ENCODE measurements at regions not wholly inside any gene's neighbourhood (a gene's known extent, or its start where the extent isn't known, plus 50 kb on each side); places are given as distances from the start of the nearest gene placed in this dataset.

- ATAC-seq (no peak), DNase-seq (ENCODE audit: low spot score) (no peak)
- Mint-ChIP-seq H3K4me3 (no peak overlapping the region), H3K9me3 (no peaks in the 10 kb centered on the region), H3K27ac (no peak overlapping the region), H3K4me1 (0 out of 2 replicates have a peak, but pooled peaks cover 3% of the 10 kb centered on the region), H3K36me3 (no peaks in the 10 kb centered on the region), H3K27me3 (ENCODE audit: low read depth) (no peaks in the 10 kb centered on the region; the same call in 1 of the 2 replicates)
- no peak for TF ChIP-seq GABPB1 (CRISPR knock-in tag; IDR thresholded peaks at IDR 0.05)
- no peak for TF ChIP-seq KAT7 (CRISPR knock-in tag; IDR thresholded peaks at IDR 0.05; ENCODE audit: borderline replicate concordance)
- no peak for TF ChIP-seq E2F4 (CRISPR knock-in tag; IDR thresholded peaks at IDR 0.05; ENCODE audit: borderline replicate concordance, low read depth)
- TF ChIP-seq USF2 (CRISPR knock-in tag; IDR thresholded peaks at IDR 0.05): no peak
- no peak for TF ChIP-seq RORB (CRISPR knock-in tag; IDR thresholded peaks at IDR 0.05)
- no peak for TF ChIP-seq TEAD1 (CRISPR knock-in tag; IDR thresholded peaks at IDR 0.05)
- no peak for TF ChIP-seq ELF4 (CRISPR knock-in tag; IDR thresholded peaks at IDR 0.05; ENCODE audit: low read depth)
- TF ChIP-seq GRHL2 (CRISPR knock-in tag; IDR thresholded peaks at IDR 0.05; ENCODE audit: insufficient replicate concordance, severe bottlenecking): no peak
- no peak for TF ChIP-seq TEAD4 (CRISPR knock-in tag; IDR thresholded peaks at IDR 0.05)
- no peak for TF ChIP-seq ESRRA (CRISPR knock-in tag; IDR thresholded peaks at IDR 0.05; ENCODE audit: borderline replicate concordance)
- TF ChIP-seq ZNF317 (CRISPR knock-in tag; IDR thresholded peaks at IDR 0.05; ENCODE audit: borderline replicate concordance, low read depth): no peak
- CTCF ChIA-PET: no interaction called here
- POLR2A ChIA-PET: no interaction called here
Measured at GRCh38 chr18:44558767-44559166, 121.9 kb upstream of the SETBP1 start.

- no peaks in the 10 kb centered on the region for H3K9me3 Mint-ChIP-seq
- H3K27me3 Mint-ChIP-seq (ENCODE audit: low read depth): peaks cover 13% of the 10 kb centered on the region
- no peak for ATAC-seq
- DNase-seq (ENCODE audit: low spot score): no peak
- H3K4me3 Mint-ChIP-seq: no peak overlapping the region
- no peaks in the 10 kb centered on the region for H3K36me3 Mint-ChIP-seq
- CTCF ChIA-PET: no interaction called here
- H3K27ac Mint-ChIP-seq: no peak overlapping the region
- H3K4me1 Mint-ChIP-seq: peaks cover 16% of the 10 kb centered on the region
- POLR2A ChIA-PET: no interaction called here
- TF ChIP-seq E2F4 (CRISPR knock-in tag; IDR thresholded peaks at IDR 0.05; ENCODE audit: borderline replicate concordance, low read depth) (no peak), CBFB (CRISPR knock-in tag; IDR thresholded peaks at IDR 0.05; ENCODE audit: low read depth) (no peak), ELF4 (CRISPR knock-in tag; IDR thresholded peaks at IDR 0.05; ENCODE audit: low read depth) (no peak), SMAD3 (CRISPR knock-in tag; IDR thresholded peaks at IDR 0.05; ENCODE audit: borderline replicate concordance) (no peak), PRDM15 (CRISPR knock-in tag; IDR thresholded peaks at IDR 0.05) (no peak), ZNF121 (CRISPR knock-in tag; IDR thresholded peaks at IDR 0.05) (no peak), MYBL2 (CRISPR knock-in tag; IDR thresholded peaks at IDR 0.05) (no peak), GTF2I (CRISPR knock-in tag; conservative IDR thresholded peaks at IDR 0.05) (no peak), FOXJ3 (CRISPR knock-in tag; IDR thresholded peaks at IDR 0.05; ENCODE audit: borderline replicate concordance) (no peak)
- TF ChIP-seq, protein P1, sequence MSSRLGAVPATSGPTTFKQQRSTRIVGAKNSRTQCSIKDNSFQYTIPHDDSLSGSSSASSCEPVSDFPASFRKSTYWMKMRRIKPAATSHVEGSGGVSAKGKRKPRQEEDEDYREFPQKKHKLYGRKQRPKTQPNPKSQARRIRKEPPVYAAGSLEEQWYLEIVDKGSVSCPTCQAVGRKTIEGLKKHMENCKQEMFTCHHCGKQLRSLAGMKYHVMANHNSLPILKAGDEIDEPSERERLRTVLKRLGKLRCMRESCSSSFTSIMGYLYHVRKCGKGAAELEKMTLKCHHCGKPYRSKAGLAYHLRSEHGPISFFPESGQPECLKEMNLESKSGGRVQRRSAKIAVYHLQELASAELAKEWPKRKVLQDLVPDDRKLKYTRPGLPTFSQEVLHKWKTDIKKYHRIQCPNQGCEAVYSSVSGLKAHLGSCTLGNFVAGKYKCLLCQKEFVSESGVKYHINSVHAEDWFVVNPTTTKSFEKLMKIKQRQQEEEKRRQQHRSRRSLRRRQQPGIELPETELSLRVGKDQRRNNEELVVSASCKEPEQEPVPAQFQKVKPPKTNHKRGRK (CRISPR knock-in tag; IDR thresholded peaks at IDR 0.05; ENCODE audit: borderline replicate concordance): no peak
Measured at GRCh38 chr18:44562986-44563385, 117.7 kb upstream of the SETBP1 start.
